Endodermal cell (in vitro differentiated cells): ENCODE measurements at regions not wholly inside any gene's neighbourhood (a gene's known extent, or its start where the extent isn't known, plus 50 kb on each side); places are given as distances from the start of the nearest gene placed in this dataset.

ENCODE experiments used
- DNase-seq: peaks from one replicate; pipeline ENCODE4 v3.0.0-alpha.2; 2017
- H3K27ac ChIP-seq: 2 replicates; pipeline ENCODE4 v1.5.1; 2013; ENCODE audit warnings: mild to moderate bottlenecking, low read depth, low read length, moderate library complexity
- H3K27me3 ChIP-seq: 2 replicates; pipeline ENCODE4 v1.6.1; 2013; ENCODE audit warnings: mild to moderate bottlenecking, low read length, moderate library complexity; ENCODE audit not compliant: insufficient read depth, control insufficient read depth, poor library complexity, severe bottlenecking
- H3K36me3 ChIP-seq: 2 replicates; pipeline ENCODE4 v1.7.0; 2013; ENCODE audit warnings: mild to moderate bottlenecking, low read length, moderate library complexity; ENCODE audit not compliant: control insufficient read depth, insufficient read depth
- H3K4me1 ChIP-seq: one replicate; pipeline ENCODE4 v1.7.0; 2013; ENCODE audit warnings: low read length; ENCODE audit not compliant: control insufficient read depth, insufficient read depth
- H3K4me3 ChIP-seq: 2 replicates; pipeline ENCODE4 v1.5.1; 2013; ENCODE audit warnings: mild to moderate bottlenecking, low read length, moderate library complexity
- H3K9ac ChIP-seq: 2 replicates; pipeline ENCODE4 v1.6.1; 2013; ENCODE audit warnings: mild to moderate bottlenecking, low read length, moderate library complexity; ENCODE audit not compliant: poor library complexity, severe bottlenecking; ENCODE audit errors: extremely low read depth
- H3K9me3 ChIP-seq: 2 replicates; pipeline ENCODE4 v1.6.1; 2013; ENCODE audit warnings: mild to moderate bottlenecking, low read length, moderate library complexity; ENCODE audit not compliant: control insufficient read depth
- H3K27ac Mint-ChIP-seq: 2 replicates; pipeline ENCODE4 v1.8.0; 2020; ENCODE audit warnings: mixed read lengths
- H3K27me3 Mint-ChIP-seq: 2 replicates; pipeline ENCODE4 v1.8.0; 2021; ENCODE audit warnings: mild to moderate bottlenecking, mixed read lengths; ENCODE audit not compliant: insufficient read depth
- H3K36me3 Mint-ChIP-seq: 2 replicates; pipeline ENCODE4 v1.8.0; 2020; ENCODE audit warnings: low read depth, mixed read lengths
- H3K4me1 Mint-ChIP-seq: 2 replicates; pipeline ENCODE4 v1.8.0; 2020; ENCODE audit warnings: mixed read lengths
- H3K4me3 Mint-ChIP-seq: 2 replicates; pipeline ENCODE4 v1.8.0; 2020; ENCODE audit warnings: mild to moderate bottlenecking, moderate library complexity, mixed read lengths
- H3K9me3 Mint-ChIP-seq: 2 replicates; pipeline ENCODE4 v1.8.0; 2020; ENCODE audit warnings: mild to moderate bottlenecking, mixed read lengths
- CTCF ChIP-seq: fragments of 200-600 bp; sonication (generic); conservative IDR thresholded peaks from 2 replicates; pipeline ENCODE4 v1.5.0; 2021; ENCODE audit warnings: antibody characterized with exemption, mild to moderate bottlenecking
- WGBS, 2 experiments: methylation state at CpG; one replicate each; pipeline versions ENCODE4 v1.1.5 to v1.1.7; 2013; ENCODE audit warnings: missing lambda C conversion rate in 2 of 2, mixed read lengths in 1 of 2; ENCODE audit not compliant: insufficient coverage in 1 of 2, insufficient read length in 1 of 2; 5-methylcytosine and 5-hydroxymethylcytosine counted together

- no peak overlapping the region for H3K4me3 ChIP-seq
- Mint-ChIP-seq H3K4me3 (no peak overlapping the region), H3K27me3 (no peaks in the 10 kb centered on the region), H3K4me1 (peaks cover 7% of the 10 kb centered on the region), H3K36me3 (peaks cover 2% of the 10 kb centered on the region), H3K9me3 (no peaks in the 10 kb centered on the region), H3K27ac (no peak overlapping the region)
- H3K9ac ChIP-seq: no peak overlapping the region
- H3K9me3 ChIP-seq: no peaks in the 10 kb centered on the region
- H3K36me3 ChIP-seq: no peaks in the 10 kb centered on the region
- H3K27me3 ChIP-seq: no peaks in the 10 kb centered on the region
- H3K27ac ChIP-seq: no peak overlapping the region
- DNase-seq: no peak
- no peaks in the 10 kb centered on the region for H3K4me1 ChIP-seq
- TF ChIP-seq CTCF: no peak
These were observed 63.9 kb upstream of the UGP2 start for GRCh38 chr2:63777816-63778215.

- no peaks in the 10 kb centered on the region for H3K27me3 Mint-ChIP-seq
- TF ChIP-seq CTCF: no peak
- H3K9me3 Mint-ChIP-seq: no peaks in the 10 kb centered on the region
- H3K36me3 Mint-ChIP-seq: peaks cover 2% of the 10 kb centered on the region
- no peak for DNase-seq
- no peak overlapping the region for H3K27ac Mint-ChIP-seq
- Histone ChIP-seq H3K4me1 (no peaks in the 10 kb centered on the region), H3K27ac (no peak overlapping the region), H3K9me3 (no peaks in the 10 kb centered on the region), H3K36me3 (no peaks in the 10 kb centered on the region), H3K4me3 (no peak overlapping the region), H3K27me3 (no peaks in the 10 kb centered on the region), H3K9ac (no peak overlapping the region)
- H3K4me3 Mint-ChIP-seq: no peak overlapping the region
- peaks cover 7% of the 10 kb centered on the region for H3K4me1 Mint-ChIP-seq
- 86 to 93% methylated on average over 1 to 2 of the region's 2 CpGs for WGBS, 2 experiments
These were observed 63.3 kb upstream of the UGP2 start for GRCh38 chr2:63778391-63778790.

- Histone ChIP-seq H3K4me3 (no peak overlapping the region), H3K9ac (no peak overlapping the region), H3K4me1 (no peaks in the 10 kb centered on the region), H3K9me3 (no peaks in the 10 kb centered on the region), H3K27ac (no peak overlapping the region), H3K36me3 (no peaks in the 10 kb centered on the region), H3K27me3 (no peaks in the 10 kb centered on the region)
- no peak for TF ChIP-seq CTCF
- Mint-ChIP-seq H3K4me3 (no peak overlapping the region), H3K9me3 (no peaks in the 10 kb centered on the region), H3K27me3 (no peaks in the 10 kb centered on the region), H3K27ac (no peak overlapping the region), H3K36me3 (peaks cover 2% of the 10 kb centered on the region), H3K4me1 (peaks cover 11% of the 10 kb centered on the region)
- WGBS, 2 experiments: 51 to 88% methylated on average over 1 to 3 of the region's 3 CpGs
- no peak for DNase-seq
These were observed 61.1 kb upstream of the UGP2 start for GRCh38 chr2:63780518-63781155.
